Activated CD4-positive, alpha-beta T cell treated with anti-CD3 and anti-CD28 coated beads, Interleukin-2, amount 50 U/mL, for 1 hour (primary cell): ENCODE measurements at regions not wholly inside any gene's neighbourhood (a gene's known extent, or its start where the extent isn't known, plus 50 kb on each side); places are given as distances from the start of the nearest gene placed in this dataset.
"Not testable (repeated sequence)": the region's sequence is repeated elsewhere in the genome, so short reads cannot be mapped to it uniquely, and the experiment has no call there.

Experiments
- DNase-seq: peaks from one replicate; pipeline ENCODE4 v3.0.0-alpha.2; 2020

- DNase-seq = no peak
Measured at GRCh38 chr6:156599978-156600590, 177.1 kb upstream of the ARID1B start.

GRCh38 chr6:156599366-156599765 lies 177.8 kb upstream of the ARID1B start:
- no peak for DNase-seq

GRCh38 chr6:156598855-156599180 lies 178.4 kb upstream of the ARID1B start:
- no peak for DNase-seq

- no peak for DNase-seq
Measured at GRCh38 chr6:156598071-156598854, 178.9 kb upstream of the ARID1B start.

GRCh38 chr6:156597095-156597494 lies 180.1 kb upstream of the ARID1B start:
- no peak for DNase-seq

GRCh38 chr6:156595476-156595875 lies 181.7 kb upstream of the ARID1B start:
- DNase-seq = no peak

- no peak for DNase-seq
Measured at GRCh38 chr6:156593893-156594292, 183.3 kb upstream of the ARID1B start.

GRCh38 chr6:156593127-156593526 lies 184.1 kb upstream of the ARID1B start:
- DNase-seq = no peak

- DNase-seq = no peak
Measured at GRCh38 chr6:156590482-156590881, 186.7 kb upstream of the ARID1B start.

- DNase-seq = no peak
Measured at GRCh38 chr6:156589281-156589680, 187.9 kb upstream of the ARID1B start.

- no peak for DNase-seq
Measured at GRCh38 chr6:156587751-156588301, 189.4 kb upstream of the ARID1B start.

- no peak for DNase-seq
Measured at GRCh38 chr6:156587071-156587470, 190.1 kb upstream of the ARID1B start.

- no peak for DNase-seq
Measured at GRCh38 chr6:156585859-156586258, 191.3 kb upstream of the ARID1B start.

- not testable (repeated sequence) for DNase-seq
Measured at GRCh38 chr6:156584121-156584520, 193.1 kb upstream of the ARID1B start.

- no peak for DNase-seq
Measured at GRCh38 chr6:156583083-156583482, 194.1 kb upstream of the ARID1B start.

- no peak for DNase-seq
Measured at GRCh38 chr6:156582509-156582992, 194.6 kb upstream of the ARID1B start.

- DNase-seq = no peak
Measured at GRCh38 chr6:156579564-156579963, 197.6 kb upstream of the ARID1B start.

- no peak for DNase-seq
Measured at GRCh38 chr6:156577749-156578148, 199.4 kb upstream of the ARID1B start.

- no peak for DNase-seq
Measured at GRCh38 chr6:156575361-156575760, 201.8 kb upstream of the ARID1B start.

- no peak for DNase-seq
Measured at GRCh38 chr6:156564807-156565149, 212.4 kb upstream of the ARID1B start.

GRCh38 chr6:156564127-156564806 lies 212.9 kb upstream of the ARID1B start:
- peak; percentile 76 for DNase-seq

GRCh38 chr6:156563714-156564113 lies 213.5 kb upstream of the ARID1B start:
- no peak for DNase-seq

- no peak for DNase-seq
Measured at GRCh38 chr6:156562636-156563035, 214.5 kb upstream of the ARID1B start.

GRCh38 chr6:156562019-156562418 lies 215.2 kb upstream of the ARID1B start:
- DNase-seq = no peak
